Mucosa of rectum (tissue), 2 donors: ENCODE measurements at regions not wholly inside any gene's neighbourhood (a gene's known extent, or its start where the extent isn't known, plus 50 kb on each side); places are given as distances from the start of the nearest gene placed in this dataset.

Source experiments
- H3K27ac ChIP-seq, 2 donors: one replicate each; pipeline ENCODE4 v1.7.0; 2013; ENCODE audit warnings: inconsistent platforms in 2 of 2, low read depth in 2 of 2, low read length in 2 of 2
- H3K27me3 ChIP-seq, 2 donors: one replicate each; pipeline ENCODE4 v1.7.0; 2013; ENCODE audit warnings: low read length in 2 of 2; ENCODE audit not compliant: control insufficient read depth in 2 of 2, insufficient read depth in 2 of 2
- H3K36me3 ChIP-seq, 2 donors: one replicate each; pipeline ENCODE4 v1.7.0; 2013; ENCODE audit warnings: low read length in 2 of 2; ENCODE audit not compliant: control insufficient read depth in 2 of 2, insufficient read depth in 2 of 2
- H3K4me1 ChIP-seq, 2 donors: one replicate each; pipeline ENCODE4 v1.7.0; 2013; ENCODE audit warnings: low read length in 2 of 2, mild to moderate bottlenecking in 1 of 2; ENCODE audit not compliant: control insufficient read depth in 2 of 2, insufficient read depth in 2 of 2
- H3K4me3 ChIP-seq, 2 donors: one replicate each; pipeline ENCODE4 v1.7.0; 2013; ENCODE audit warnings: low read length in 2 of 2
- H3K9ac ChIP-seq, 2 donors: one replicate each; pipeline ENCODE4 v1.7.0; 2013; ENCODE audit warnings: low read length in 2 of 2, low read depth in 1 of 2, mild to moderate bottlenecking in 1 of 2
- H3K9me3 ChIP-seq, 2 donors: one replicate each; pipeline ENCODE4 v1.7.0; 2013; ENCODE audit warnings: low read length in 2 of 2; ENCODE audit not compliant: control insufficient read depth in 2 of 2
- donor health status: healthy.
- donor health status: Normal muscosa, but diverticular disease.

DNA sequence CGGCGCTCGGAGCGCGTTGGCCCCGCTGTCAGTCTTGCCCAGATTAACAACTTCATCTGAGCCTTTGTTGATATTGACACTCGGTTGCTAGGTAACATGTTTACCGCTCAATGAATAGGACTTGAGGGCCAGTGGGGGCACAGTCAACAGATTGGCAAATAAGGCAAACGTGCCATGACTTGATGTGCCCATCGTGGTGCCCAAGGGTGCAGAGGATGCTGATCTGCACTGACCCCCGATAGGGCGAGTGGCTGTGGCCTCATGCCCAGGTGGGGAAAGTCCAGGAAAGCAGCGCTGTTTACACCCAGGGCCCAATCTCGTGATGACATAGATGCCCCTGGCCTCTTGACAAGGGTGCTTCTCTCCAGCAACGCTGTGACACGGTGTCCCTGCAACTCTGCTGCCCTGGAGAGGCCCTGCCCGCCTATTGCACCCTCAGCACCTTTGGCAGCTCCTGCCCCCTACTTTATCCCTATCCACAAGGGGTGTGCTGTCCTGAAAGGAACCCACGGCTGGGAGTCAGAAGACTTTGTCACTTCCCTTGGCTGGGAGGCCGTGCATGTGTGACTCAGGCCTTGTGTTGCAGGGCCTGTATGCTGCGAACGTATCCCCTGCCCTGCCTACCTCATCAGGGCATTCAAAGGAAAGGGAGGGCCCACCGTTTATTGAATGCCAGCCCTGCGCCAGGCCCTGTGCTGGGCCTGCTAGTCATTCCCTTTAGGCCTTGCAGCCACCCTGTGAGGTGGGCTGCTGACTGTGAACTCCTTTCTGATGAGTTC is 158.0 kb downstream of the INHBB start:
- Histone ChIP-seq H3K9ac (no peak overlapping the region), H3K9me3 (no peaks in the 10 kb centered on the region), H3K27ac (no peak overlapping the region), H3K4me1 (no peaks in the 10 kb centered on the region), H3K4me3 (no peak overlapping the region), H3K27me3 (peaks cover 3 to 6% of the 10 kb centered on the region in 2 donors), H3K36me3 (no peaks in the 10 kb centered on the region)

DNA sequence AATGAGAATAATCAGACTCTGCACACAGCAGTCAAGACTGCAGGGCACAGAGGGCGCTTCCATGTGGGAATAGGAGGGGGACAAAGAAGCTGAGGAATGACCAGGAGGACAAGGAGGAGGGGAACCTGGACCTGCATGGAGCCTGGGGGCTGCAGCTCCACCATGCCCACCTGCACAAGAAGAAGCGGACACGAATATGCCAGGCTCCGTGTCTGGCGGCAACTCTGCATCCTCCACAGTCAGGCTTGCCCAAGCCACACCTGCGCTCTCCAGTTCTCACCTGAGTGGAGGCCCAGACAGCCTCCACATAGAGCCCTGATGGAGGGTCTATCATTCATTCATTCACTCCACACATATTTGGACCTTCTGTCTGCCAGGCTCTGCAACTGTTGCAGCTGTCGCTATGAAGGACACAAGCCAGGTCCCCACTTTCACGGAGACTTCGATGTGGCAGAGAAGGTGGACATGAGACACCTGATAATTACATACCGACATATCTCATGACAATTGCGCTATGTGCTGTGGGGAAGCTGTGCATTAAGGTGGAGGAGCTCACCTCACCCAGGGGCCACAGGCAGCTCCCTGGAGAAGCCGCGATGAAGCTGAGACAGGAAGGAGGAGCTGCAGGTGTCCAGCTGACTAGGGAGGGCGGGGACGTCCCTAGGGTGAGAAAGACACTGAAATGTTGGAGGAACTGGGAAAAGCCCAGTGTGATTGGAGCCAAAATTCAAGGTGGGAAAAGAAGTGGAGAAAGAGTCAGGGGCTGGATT is 159.2 kb downstream of the INHBB start:
- H3K4me3 ChIP-seq: no peak overlapping the region

DNA sequence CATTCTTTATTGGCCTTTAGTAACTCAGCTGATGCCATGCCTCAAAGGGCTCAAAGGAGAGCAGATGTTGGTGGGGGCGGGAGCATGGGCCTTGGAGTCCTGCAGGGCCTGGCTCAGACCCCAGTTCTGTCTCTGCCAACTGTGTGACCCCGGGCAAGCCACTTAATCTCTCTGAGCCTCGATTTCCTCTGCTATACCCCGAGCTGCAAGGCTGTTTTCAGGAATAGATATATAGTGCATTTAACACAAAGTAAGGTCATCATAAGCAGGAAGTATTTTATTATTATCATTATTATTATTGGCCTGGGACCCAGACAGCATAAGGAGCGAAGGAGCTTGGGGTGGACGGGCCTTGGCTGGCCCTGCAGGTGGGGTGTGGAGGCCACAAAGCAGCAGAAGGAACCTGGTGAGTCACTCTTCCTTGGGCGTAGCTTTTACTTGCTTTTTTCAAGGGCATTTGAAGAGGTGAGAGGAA is 162.7 kb downstream of the INHBB start:
- H3K9me3 ChIP-seq: no peaks in the 10 kb centered on the region

More for the DNA sequence above, 159.2 kb downstream of the INHBB start:
- Histone ChIP-seq H3K27me3 (peaks cover 3 to 6% of the 10 kb centered on the region in 2 donors), H3K36me3 (no peaks in the 10 kb centered on the region), H3K27ac (no peak overlapping the region), H3K4me1 (no peaks in the 10 kb centered on the region), H3K9ac (no peak overlapping the region), H3K9me3 (no peaks in the 10 kb centered on the region)

DNA sequence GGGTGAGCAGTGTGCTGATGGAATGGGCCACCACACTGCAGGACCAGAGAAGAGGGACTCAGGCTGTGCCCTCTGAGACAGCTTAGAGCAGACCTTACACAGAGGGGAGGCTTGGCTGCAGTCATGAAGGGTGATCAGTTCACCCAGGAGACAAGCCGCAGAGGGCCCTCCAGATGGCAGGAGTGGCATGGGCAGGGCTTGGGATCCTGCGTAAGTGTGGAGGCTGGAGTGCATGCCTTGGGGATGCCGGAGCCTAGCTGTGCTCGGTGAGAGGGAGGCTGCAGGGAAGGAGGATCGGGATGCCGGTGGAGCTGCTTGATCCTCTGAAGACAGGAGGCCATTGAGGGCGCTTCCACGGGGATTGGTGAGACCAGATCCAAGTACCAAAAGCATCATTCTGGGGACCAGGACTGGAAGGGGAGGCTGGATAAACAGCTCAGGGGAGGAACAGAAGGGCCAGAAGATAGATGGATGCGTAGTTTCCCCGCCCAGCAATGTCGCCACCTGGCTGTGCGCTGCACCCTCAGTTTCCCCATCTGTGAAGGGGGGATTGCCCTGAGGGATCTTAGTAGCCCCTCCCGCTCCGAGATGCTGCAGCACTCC is 163.4 kb downstream of the INHBB start:
- H3K27ac ChIP-seq: no peak overlapping the region
- no peaks in the 10 kb centered on the region for H3K4me1 ChIP-seq
- no peaks in the 10 kb centered on the region for H3K36me3 ChIP-seq
- no peak overlapping the region for H3K9ac ChIP-seq
- H3K9me3 ChIP-seq: no peaks in the 10 kb centered on the region
- no peak overlapping the region for H3K4me3 ChIP-seq
- peaks cover 0 to 3% of the 10 kb centered on the region in 2 donors for H3K27me3 ChIP-seq

More for the DNA sequence above, 162.7 kb downstream of the INHBB start:
- H3K27ac ChIP-seq: no peak overlapping the region
- H3K36me3 ChIP-seq: no peaks in the 10 kb centered on the region
- no peaks in the 10 kb centered on the region for H3K4me1 ChIP-seq
- H3K4me3 ChIP-seq: no peak overlapping the region
- peaks cover 0 to 3% of the 10 kb centered on the region in 2 donors for H3K27me3 ChIP-seq
- no peak overlapping the region for H3K9ac ChIP-seq

- Histone ChIP-seq H3K4me3 (no peak overlapping the region), H3K27me3 (peaks cover 0 to 3% of the 10 kb centered on the region in 2 donors), H3K36me3 (no peaks in the 10 kb centered on the region), H3K27ac (no peak overlapping the region), H3K9me3 (no peaks in the 10 kb centered on the region), H3K9ac (no peak overlapping the region), H3K4me1 (no peaks in the 10 kb centered on the region)
Measured at GRCh38 chr2:120509991-120510735, 164.2 kb downstream of the INHBB start.

DNA sequence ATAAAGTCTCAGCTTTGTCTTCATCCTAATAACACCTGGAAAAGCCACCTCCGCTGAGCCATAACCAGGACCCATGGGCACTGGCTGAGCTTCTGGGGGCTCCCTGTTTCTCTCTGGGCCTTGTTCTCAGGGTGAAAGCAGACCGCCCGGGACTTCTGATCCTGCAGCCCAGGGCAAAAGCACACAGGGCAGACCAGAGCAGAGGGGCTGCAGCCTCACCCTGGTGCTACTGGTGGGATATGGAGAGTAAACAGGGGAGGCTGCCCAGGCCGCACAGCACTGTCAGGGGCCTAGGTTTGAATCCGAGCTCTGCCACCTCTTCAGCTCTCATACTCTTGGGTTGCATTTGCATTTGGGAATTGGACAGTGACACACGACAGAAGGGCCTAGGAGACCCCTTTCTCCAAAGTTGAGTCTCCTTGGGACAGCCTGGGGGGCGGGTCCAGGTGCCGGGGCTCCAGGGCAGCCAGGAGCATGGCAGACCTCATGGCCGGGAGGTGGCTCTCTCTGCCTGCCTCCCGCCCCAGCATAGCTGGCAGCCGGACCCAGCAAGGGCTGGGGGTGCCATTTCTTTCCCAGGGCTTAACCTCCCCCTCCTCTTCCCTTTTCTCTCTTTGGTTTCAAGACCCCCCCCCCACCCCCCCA is 164.9 kb downstream of the INHBB start:
- Histone ChIP-seq H3K36me3 (no peaks in the 10 kb centered on the region), H3K9me3 (no peaks in the 10 kb centered on the region), H3K9ac (no peak overlapping the region), H3K4me3 (no peak overlapping the region), H3K27me3 (peaks cover 0 to 3% of the 10 kb centered on the region in 2 donors), H3K27ac (no peak overlapping the region), H3K4me1 (no peaks in the 10 kb centered on the region)

GRCh38 chr2:120511536-120511935 is 165.6 kb downstream of the INHBB start:
- Histone ChIP-seq H3K27ac (no peak overlapping the region), H3K9me3 (no peaks in the 10 kb centered on the region), H3K4me1 (no peaks in the 10 kb centered on the region), H3K27me3 (peaks cover 0 to 3% of the 10 kb centered on the region in 2 donors), H3K9ac (no peak overlapping the region), H3K36me3 (no peaks in the 10 kb centered on the region), H3K4me3 (no peak overlapping the region)

- no peaks in the 10 kb centered on the region for H3K9me3 ChIP-seq
- H3K4me1 ChIP-seq: no peaks in the 10 kb centered on the region
- no peak overlapping the region for H3K9ac ChIP-seq
- H3K27ac ChIP-seq: no peak overlapping the region
- no peaks in the 10 kb centered on the region for H3K36me3 ChIP-seq
- no peak overlapping the region for H3K4me3 ChIP-seq
- H3K27me3 ChIP-seq: no peaks in the 10 kb centered on the region
Measured at GRCh38 chr2:120511947-120512710, 166.2 kb downstream of the INHBB start.

DNA sequence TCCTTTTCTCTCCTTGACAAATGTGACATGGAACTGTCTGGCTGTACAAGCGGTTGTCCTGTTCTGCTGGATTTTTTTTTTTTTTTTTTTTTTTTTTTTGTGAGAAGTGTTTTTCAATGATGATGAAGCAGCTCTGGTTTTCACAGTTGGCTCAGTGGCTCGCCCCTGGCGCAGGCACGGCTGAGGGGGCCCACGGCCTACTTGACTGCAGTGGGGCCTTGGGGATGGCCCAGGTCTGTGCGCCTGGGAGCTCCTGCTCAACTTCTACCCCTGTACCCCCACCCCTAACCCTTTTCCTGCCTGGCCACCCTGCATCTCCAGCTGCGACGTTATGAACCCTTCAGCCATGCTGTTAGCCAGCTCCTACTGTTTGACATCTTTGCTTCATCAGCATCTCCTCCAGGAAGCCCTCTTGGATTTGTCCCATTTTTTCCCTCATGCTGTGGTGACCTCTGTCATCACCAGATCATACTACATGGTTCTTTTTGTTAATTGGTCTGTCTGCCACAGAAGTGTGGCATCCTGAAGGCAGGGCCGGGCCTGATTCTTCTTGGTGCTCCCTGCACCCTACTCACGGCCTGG is 167.9 kb downstream of the INHBB start:
- no peaks in the 10 kb centered on the region for H3K27me3 ChIP-seq
- no peaks in the 10 kb centered on the region for H3K4me1 ChIP-seq

More for the DNA sequence above, 167.9 kb downstream of the INHBB start:
- Histone ChIP-seq H3K4me3 (no peak overlapping the region), H3K36me3 (no peaks in the 10 kb centered on the region), H3K9ac (no peak overlapping the region), H3K27ac (no peak overlapping the region), H3K9me3 (no peaks in the 10 kb centered on the region)
